Stimulated activated CD4-positive, alpha-beta T cell treated with anti-CD3 and anti-CD28 coated beads, Interleukin-12 subunit alpha, Interleukin-12 subunit beta, amount 100 ng/mL, for 48 hours (primary cell): ENCODE measurements at regions not wholly inside any gene's neighbourhood (a gene's known extent, or its start where the extent isn't known, plus 50 kb on each side); places are given as distances from the start of the nearest gene placed in this dataset.
"Not testable (repeated sequence)": the region's sequence is repeated elsewhere in the genome, so short reads cannot be mapped to it uniquely, and the experiment has no call there.

Experiments used
- DNase-seq, 3 donors: peaks; one replicate each; pipeline ENCODE4 v3.0.0-alpha.2; 2020; ENCODE audit warnings: low read depth in 2 of 3, low spot score in 1 of 3

DNA sequence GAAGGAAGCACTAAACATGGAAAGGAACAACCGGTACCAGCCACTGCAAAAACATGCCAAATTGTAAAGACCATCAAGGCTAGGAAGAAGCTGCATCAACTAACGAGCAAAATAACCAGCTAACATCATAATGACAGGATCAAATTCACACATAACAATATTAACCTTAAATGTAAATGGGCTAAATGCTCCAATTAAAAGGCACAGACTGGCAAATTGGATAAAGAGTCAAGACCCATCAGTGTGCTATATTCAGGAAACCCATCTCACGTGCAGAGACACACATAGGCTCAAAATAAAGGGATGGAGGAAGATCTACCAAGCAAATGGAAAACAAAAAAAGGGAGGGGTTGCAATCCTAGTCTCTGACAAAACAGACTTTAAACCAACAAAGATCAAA, 126.3 kb upstream of the CAV2 start:
- not testable (repeated sequence) for DNase-seq

GRCh38 chr7:116377721-116378120, 121.8 kb upstream of the CAV2 start:
- no peak for DNase-seq

GRCh38 chr7:116380025-116380424, 119.5 kb upstream of the CAV2 start:
- DNase-seq, result no peak

DNA sequence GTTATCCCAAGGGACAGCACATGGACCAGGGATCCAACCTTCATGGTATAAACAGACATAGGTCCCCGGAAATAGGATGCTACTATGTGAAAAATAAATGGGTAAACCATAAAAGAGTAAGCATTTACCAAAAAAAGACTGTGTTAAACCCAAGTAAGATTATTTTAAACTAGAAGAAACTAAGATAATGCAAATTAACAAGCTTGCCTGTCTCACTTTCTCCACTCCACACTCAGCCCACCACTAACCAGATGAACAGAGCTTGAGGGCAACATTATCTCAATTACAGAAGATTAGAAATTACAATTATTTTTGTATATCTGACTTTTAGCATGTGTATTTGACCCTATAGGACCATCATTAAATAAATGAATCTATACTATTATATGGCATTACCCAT, 117.2 kb upstream of the CAV2 start:
- no peak for DNase-seq

DNA sequence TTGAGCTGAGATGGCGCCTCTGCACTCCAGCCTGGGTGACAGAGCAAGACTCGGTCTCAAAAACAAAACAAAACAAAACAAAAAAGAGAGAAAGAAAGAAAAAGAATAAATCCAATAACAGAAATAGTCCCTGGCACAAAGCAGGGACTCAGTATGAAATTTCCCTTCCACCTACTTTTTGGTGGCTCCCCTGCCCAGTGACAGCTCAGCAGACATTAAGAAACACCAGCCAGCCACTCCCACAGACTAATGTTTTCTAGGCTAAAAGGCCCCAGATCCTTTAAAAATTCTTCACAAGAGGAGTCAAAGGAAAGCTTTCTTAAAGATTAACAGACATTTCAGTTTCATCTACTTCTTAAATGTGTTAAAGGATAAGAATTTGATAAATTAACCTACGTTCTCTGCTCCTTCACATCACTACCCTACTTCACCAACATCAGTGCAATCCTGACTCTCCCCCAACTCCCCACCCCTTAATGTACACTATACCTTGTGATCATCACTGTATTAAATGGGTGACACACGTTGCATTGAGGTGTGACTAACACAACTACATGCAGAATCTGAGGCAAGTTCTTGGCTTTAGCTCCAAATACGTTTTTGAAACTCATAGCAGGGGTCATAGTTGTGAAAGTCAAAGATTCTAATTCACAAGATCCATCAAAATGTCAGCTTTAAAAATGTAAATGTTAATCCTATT, 114.5 kb upstream of the CAV2 start:
- DNase-seq, result no peak

GRCh38 chr7:116386674-116387073, 112.9 kb upstream of the CAV2 start:
- no peak for DNase-seq

DNA sequence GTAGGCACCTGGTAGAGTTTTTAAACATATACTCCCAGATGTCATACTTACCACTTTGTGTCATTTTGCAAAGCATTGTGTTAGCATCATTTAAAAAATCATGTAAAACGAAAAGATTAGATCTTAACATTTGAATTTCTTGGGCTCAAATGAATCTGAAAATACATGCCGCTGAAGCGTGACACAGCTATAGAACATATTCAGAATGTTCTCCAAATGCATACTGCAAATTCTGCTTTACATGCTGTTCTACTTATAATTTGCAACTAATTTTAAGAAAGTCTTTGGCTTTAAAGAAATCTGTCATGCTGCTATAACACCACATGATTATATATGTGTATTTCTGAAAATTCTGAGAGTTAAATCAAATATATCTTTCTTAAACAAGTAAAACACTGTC, 109.2 kb upstream of the CAV2 start:
- DNase-seq, result no peak

DNA sequence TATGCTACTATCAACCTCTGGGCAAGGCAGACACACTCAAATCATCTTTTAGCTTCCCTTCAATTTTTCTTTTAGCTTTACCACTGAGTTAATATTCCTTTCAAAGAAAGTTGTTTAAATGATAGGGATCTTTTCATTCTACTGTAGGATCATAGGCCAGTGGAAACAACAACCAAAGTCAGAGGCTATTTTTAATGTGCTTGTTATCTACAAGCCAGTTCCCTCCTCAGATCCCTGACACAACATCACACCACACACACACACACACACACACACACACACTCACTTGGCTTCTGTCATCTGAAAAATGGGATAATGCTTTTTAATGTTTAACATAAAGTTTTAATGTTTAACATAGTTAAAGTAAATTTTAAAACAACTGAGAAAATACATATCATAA, 106.7 kb upstream of the CAV2 start:
- DNase-seq, result no peak

GRCh38 chr7:116393654-116394053, 105.9 kb upstream of the CAV2 start:
- DNase-seq, result no peak

DNA sequence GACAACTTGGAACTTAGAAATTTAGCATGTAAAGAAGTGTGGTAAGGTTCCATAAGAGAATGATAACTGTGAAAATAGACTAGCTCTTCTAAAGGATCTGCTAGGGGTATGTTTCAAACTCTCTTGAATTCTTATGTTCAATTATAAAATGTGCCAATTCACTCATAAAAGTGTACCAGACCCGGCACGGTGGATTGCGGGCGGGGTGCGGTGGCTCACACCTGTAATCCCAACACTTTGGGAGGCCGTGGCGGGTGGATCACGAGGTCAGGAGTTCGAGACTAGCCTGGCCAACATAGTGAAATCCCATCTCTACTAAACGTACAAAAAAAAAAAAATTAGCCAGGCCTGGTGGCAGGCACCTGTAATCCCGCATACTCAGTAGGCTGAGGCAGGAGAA, 105.4 kb upstream of the CAV2 start:
- DNase-seq, result no peak

DNA sequence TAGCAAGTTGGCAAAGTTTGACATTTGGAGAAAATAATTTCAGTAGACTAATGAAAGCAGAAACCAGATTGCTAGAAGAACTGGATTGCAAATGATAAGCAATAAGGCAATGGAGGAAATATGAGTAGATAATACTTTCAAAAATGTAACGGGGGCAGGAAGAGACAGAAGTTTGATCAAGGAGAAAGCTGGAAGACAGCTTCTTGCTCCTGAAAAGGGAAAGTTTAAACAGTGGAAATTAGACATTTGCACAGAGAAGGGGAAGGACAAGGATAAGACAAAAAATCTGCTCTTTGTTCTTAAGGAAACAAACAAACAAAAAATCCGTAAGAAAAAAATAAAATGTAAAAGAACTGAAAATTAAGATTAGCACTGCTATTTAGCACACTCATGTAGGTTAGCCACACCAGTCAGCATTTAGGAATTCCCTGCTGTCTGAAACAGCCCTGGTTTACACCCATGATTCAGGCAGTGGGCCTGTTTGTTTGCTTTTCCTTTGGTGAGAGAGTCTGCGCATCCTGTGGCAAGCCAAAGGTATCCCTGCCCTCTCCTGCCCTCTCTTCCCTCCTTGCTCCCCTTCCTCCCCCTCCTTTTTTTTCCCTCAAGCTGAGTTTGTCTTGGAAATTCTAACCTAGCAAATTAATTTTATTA, 104.3 kb upstream of the CAV2 start:
- DNase-seq, result no peak

GRCh38 chr7:116398672-116399071, 100.9 kb upstream of the CAV2 start:
- no peak for DNase-seq

- DNase-seq, result no peak
These were observed 99.7 kb upstream of the CAV2 start for GRCh38 chr7:116399819-116400218.

- no peak for DNase-seq
These were observed 99.0 kb upstream of the CAV2 start for GRCh38 chr7:116400522-116400921.

GRCh38 chr7:116401711-116402110, 97.8 kb upstream of the CAV2 start:
- DNase-seq, result no peak

DNA sequence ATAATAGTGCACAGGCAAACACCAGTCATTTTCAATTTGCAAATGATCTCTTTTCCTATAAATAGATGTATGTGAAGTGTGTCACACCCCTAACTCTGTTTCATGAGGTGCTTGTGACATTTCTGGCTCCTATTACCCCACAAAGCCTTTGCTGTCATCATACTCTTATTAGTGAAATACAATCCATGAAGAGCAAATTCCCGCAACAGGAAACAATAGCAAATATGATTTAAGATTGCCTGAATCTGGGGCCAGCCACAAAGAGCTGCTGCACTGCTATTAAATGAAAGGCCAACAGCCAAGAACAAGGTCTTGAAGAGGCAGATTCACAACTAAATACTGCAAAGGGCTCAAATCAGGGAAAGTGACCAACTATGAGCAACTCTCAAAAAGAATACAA, 96.3 kb upstream of the CAV2 start:
- no peak for DNase-seq

DNA sequence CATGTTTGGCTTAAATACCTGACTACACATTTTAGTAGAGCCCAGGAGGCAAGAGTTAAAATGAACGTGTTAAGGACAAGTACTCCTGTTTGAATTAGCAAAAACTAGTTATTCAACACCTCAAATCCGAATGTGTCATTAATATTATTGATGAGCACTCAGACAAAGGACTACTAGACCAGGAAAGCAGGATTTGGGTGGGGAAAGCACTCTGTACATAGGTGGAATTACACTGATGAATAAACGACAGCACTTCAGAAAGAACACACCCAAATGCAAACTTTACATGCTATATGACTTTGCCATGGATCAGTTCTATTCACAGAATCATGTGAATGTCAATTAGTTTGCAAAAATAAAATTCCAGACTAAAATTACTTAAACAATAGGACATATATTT, 95.1 kb upstream of the CAV2 start:
- DNase-seq, result no peak

GRCh38 chr7:116405810-116406209, 93.7 kb upstream of the CAV2 start:
- no peak for DNase-seq

- DNase-seq, result no peak
These were observed 92.4 kb upstream of the CAV2 start for GRCh38 chr7:116407165-116407564.

DNA sequence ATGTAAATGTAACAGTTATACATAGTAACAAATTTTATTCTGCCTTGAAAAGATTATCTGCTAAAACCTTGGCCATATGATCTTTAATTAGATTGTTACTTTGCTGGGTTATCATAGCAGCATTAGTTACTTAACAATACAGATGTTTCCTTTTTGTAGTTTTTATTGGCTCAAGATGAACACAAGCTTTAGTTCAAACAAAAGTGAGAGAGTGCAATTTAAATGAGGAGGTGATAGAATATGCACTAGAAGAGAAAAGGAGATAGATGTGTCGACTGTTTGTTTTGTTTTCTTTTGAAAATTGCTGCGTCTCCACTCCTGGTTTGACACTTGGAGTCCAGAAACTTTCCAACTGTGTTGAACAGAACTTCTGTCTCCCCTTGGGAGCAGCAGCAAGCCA, 91.4 kb upstream of the CAV2 start:
- DNase-seq, result no peak

DNA sequence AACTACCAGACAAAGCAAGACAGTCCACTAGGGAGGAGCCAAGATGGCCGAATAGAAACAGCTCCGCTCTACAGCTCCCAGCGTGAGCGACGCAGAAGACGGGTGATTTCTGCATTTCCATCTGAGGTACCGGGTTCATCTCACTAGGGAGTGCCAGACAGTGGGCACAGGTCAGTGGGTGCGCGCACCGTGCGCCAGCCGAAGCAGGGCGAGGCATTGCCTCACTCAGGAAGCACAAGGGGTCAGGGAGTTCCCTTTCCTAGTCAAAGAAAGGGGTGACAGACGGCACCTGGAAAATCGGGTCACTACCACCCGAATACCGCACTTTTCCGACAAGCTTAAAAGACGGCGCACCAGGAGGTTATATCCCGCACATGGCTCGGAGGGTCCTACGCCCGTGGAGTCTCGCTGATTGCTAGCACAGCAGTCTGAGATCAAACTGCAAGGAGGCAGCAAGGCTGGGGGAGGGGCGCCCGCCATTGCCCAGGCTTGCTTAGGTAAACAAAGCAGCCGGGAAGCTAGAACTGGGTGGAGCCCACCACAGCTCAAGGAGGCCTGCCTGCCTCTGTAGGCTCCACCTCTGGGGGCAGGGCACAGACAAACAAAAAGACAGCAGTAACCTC, 90.6 kb upstream of the CAV2 start:
- DNase-seq, result not testable (repeated sequence)

DNA sequence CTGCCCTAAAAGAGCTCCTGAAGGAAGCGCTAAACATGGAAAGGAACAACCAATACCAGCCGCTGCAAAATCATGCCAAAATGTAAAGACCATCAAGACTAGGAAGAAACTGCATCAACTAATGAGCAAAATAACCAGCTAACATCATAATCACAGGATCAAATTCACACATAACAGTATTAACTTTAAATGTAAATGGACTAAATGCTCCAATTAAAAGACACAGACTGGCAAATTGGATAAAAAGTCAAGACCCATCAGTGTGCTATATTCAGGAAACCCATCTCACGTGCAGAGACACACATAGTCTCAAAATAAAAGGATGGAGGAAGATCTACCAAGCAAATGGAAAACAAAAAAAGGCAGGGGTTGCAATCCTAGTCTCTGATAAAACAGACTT, 88.8 kb upstream of the CAV2 start:
- not testable (repeated sequence) for DNase-seq
